Hematopoietic multipotent progenitor cell treated with erythropoietin and hydrocortisone succinate and interleukin-3 and kit ligand, for 17 days (in vitro differentiated cells): ENCODE measurements at regions not wholly inside any gene's neighbourhood (a gene's known extent, or its start where the extent isn't known, plus 50 kb on each side); places are given as distances from the start of the nearest gene placed in this dataset.
"Not testable (repeated sequence)": the region's sequence is repeated elsewhere in the genome, so short reads cannot be mapped to it uniquely, and the experiment has no call there.

Source experiments
- DNase-seq: peaks from one replicate; pipeline ENCODE4 v3.0.0-alpha.2; 2015; ENCODE audit warnings: low spot score

- DNase-seq: no peak
These were observed 1148.3 kb downstream of the EPHA7 start for GRCh38 chr6:92271091-92271490.

- no peak for DNase-seq
These were observed 1149.0 kb downstream of the EPHA7 start for GRCh38 chr6:92270365-92270764.

DNA sequence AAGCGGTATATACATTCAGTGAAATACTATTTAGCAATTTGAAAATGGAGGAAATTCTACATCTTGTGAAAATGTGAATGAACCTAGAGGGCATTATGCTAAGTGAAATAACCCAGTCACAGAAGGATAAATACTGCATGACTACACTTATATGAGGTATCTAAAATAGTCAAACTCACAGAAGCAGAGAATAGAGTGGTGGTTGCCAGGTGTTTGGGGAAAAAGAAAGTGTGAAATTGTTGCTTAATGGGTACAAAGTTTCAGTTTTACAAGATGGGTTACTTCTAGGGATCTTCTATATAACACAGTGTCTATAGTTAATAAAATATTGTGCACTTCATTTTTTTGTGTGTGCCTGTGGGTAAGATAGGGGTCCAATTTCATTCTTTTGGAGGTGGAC is 1152.0 kb downstream of the EPHA7 start:
- no peak for DNase-seq

DNA sequence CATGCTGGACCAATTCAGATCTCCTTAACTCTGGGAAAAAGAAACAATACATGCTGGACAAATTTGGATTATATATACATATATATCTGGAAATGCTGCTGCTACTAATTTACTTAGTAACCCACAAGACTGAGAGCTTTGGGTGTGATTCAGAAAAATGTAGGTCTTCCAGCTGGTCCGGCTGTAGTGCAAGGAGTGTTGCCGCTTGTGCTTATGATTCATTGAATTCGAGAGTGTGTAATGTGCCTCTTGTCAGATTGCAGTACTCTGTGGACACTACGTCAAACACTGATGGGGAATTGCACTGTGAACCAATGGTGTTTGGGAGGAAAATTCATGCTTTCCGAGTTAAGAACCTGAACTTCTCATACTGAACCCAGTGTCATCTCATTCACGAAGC is 1155.5 kb downstream of the EPHA7 start:
- no peak for DNase-seq

DNA sequence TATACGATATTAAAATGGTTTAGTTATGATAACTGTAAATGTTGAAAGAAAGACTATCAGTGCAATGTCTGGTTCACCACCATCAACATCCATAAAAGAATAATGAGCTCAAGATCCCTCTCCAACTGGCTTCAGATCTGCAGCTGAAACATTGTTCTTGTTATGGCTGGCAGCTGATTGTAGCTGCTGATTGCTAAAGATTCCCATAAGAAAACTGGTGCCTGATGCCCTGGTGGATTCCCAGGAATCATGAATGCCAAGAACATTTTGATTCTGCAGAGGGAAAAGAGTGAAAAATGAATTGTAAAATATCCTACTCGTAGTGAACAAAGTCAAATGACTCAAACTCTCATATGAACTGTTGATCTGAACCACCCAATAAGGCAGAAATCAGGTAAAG is 1160.2 kb downstream of the EPHA7 start:
- DNase-seq: no peak

DNA sequence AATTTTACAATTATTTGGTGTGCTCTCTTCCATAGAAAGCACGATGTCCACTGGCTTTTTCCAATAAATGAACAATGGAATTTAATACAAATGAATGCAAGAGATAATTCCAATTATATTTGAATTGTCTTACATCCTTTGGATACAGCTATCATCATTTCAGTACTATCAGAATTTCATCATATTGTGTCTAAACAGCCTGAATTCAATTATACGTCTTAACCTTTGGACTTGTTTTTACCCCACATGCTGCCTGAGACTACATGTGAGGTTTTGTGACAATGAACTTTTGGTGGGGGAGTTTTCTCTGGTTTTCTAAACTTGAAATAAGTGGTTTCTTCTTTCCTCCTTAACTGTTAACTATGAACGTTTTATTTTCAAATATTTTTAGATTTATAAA is 1176.0 kb downstream of the EPHA7 start:
- no peak for DNase-seq

DNA sequence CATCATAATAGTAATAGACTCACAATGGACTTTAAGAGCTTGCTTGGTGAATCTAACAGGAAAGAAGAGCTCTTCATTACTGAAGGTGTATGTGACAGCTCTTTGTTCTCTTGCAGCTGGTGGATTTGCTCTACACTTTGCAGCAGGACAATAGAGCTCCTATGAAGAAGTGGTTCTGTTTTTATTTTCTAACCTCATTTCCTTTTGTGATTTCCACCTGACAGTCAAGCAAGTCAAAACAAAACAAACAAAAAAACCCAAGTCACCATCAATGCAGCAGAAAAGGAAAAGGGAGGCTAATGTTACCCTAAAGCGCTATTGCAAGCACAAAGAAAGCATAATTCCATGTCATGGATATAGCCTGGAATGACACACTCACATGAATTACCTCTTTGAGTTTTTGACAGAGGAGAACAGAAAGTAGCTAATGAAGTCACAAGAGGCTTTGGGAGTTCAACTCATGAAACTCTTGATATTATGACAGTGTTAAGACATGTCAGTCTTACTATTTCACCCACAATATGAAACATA is 1188.1 kb downstream of the EPHA7 start:
- no peak for DNase-seq

GRCh38 chr6:92219987-92220386 is 1199.4 kb downstream of the EPHA7 start:
- DNase-seq: not testable (repeated sequence)

DNA sequence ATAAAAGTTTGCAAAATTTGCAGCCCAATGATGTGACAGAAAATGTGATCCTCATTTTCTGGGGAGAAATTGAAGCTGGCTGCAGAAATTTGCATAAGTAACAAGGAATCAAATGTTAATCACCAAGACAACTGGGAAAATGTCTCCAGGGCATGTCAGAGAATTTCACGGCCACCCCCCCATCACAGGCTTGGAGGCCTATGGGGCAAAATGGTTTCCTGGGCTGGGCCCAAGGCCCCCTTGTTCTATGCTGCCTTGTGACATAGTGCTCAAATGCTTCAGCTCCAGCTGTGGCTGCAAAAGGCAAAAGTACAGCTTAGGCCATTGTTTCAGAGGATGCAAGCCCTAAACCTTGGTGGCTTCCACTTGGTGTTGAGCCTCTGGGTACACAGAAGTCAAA is 1202.6 kb downstream of the EPHA7 start:
- DNase-seq: no peak

- no peak for DNase-seq
These were observed 1217.7 kb downstream of the EPHA7 start for GRCh38 chr6:92201618-92202017.

- DNase-seq: no peak
These were observed 1223.0 kb downstream of the EPHA7 start for GRCh38 chr6:92196325-92196724.

GRCh38 chr6:92195796-92196195 is 1223.6 kb downstream of the EPHA7 start:
- no peak for DNase-seq

DNA sequence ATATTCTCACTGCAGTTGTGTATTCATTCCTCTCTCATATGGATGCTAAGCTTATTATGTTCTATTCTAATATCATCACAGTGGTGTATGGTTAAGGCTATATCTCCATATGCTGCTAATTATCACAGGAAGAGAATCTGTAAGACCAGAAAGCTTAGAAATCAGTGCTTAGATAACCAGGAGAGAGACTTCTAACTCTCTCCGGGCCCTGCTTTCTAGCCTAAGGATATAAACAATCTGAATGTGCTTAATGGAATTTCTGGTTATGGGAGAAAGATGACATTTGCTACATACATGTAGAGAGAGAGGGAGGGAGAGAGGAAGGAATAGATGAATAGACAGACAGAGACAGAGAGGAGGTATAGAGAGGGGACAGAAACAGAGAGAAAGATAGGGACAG is 1231.3 kb downstream of the EPHA7 start:
- no peak for DNase-seq

DNA sequence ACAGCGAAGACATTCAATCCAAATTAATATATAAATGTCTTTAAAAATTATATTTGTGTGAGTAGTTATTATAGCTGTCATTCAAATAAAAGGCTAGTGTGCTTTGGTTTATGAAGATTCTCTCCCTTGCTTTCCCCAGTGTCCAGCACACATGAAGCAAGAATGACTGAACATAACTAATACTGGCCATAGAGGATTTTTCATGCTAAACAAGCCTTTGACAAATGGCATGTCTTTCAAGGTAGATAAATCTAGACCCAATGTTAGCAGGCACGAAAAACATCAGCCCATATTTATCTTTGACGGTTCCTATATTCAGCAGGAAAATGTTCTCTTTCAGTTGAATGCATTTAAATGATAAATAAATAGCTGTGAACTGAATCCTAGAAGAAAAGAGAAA is 1234.4 kb downstream of the EPHA7 start:
- no peak for DNase-seq

DNA sequence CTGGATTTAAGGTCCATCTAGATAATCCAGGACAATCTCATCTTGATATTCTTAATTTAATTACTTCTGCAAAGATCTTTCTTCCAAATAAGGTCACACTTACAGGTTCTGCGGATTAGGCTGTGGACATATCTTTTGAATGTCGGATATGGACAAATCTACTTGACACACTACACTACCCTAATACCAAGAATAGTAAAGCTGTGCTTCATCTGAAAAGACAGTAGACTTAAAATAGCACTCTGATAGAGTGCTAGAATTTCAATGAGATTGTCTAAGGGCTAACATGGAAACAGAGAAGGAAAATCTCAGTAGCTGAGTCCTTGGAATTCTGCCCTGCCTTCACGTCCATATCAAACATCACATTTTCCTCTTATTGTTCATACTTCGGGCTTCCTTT is 1238.0 kb downstream of the EPHA7 start:
- DNase-seq: no peak

GRCh38 chr6:92180090-92180489 is 1239.3 kb downstream of the EPHA7 start:
- DNase-seq: no peak

GRCh38 chr6:92176666-92177065 is 1242.7 kb downstream of the EPHA7 start:
- DNase-seq: no peak

DNA sequence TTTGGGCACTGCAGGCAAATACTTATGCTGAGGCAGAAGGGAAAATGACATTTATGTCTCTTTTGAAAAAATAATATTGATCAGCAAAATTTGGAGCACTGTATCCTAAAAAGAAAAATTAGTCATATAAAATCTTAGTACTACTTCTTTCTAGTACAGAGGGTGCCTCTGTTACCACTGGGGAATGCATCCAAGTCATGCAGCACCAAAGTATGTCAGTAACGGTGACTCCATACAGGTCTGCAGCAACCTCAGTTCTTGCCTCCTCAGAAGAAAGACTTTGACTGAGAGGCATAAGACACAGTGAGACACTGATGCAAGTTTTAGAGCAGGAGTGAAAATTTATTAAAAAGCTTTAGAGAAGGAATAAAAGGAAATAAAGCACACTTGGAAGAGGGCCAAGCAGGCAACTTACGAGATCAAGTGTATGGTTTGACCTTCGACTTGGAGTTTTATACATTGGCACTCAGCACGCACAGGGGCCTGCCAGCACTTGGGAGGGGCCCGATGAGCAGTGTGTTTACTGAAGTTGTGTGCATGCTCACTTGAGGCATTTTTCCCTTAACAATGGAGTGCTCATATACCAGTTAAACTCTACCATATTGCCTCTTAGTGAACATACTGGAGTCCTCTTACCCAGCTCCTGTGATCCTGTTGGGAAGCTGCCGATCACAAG is 1244.8 kb downstream of the EPHA7 start:
- DNase-seq: no peak

DNA sequence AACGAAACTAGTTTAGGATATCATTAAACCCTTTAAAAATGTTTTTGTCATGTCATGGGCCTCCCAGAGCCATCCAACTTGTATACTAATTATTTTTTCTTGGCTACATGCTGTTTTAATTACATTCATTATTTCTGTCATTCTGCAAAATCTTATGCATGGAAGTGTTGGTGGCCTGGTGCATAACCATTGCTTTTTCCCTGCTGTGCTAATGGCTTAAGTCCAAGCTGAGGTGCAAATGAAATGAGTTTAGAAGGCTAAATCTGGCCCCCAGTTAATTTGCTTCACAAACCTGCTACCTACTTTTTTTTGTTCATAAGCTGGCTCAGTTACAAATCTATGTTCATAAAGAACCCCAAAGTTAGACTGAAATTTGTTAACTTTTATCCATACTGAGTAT is 1249.9 kb downstream of the EPHA7 start:
- DNase-seq: no peak

- DNase-seq: no peak
These were observed 1252.7 kb downstream of the EPHA7 start for GRCh38 chr6:92166666-92167065.

GRCh38 chr6:92161953-92162352 is 1257.4 kb downstream of the EPHA7 start:
- no peak for DNase-seq

GRCh38 chr6:92160226-92160625 is 1259.1 kb downstream of the EPHA7 start:
- no peak for DNase-seq

DNA sequence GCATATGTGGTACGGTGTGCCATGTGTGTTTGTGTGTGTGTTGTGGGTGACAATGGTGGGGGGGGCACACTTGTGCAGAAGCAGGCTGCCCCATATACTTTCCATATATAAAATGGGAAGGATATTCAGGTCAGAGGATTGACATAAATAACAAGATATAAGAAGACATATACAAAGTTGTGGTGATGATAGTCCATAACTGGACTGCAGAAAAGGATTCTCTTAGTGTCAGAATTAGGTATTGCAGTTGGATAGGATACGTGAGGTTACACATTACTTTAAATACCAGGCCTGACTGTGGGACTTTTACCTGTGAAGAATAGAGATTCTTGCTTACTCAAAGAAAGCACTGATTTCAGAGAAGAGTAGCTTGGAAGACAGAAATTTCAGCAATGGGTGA is 1260.3 kb downstream of the EPHA7 start:
- no peak for DNase-seq

GRCh38 chr6:92150553-92150952 is 1268.8 kb downstream of the EPHA7 start:
- no peak for DNase-seq
